ENCODE measurements at regions not wholly inside any gene's neighbourhood (a gene's known extent, or its start where the extent isn't known, plus 50 kb on each side); places are given as distances from the start of the nearest gene placed in this dataset.

- H3K4me1 Mint-ChIP-seq: no peaks in the 10 kb centered on the region
- no peak overlapping the region for H3K4me3 Mint-ChIP-seq
- no peak for DNase-seq (ENCODE audit: low spot score in 2 of 2, unreplicated experiment in 2 of 2)
- H3K36me3 Mint-ChIP-seq: no peaks in the 10 kb centered on the region
- no peak overlapping the region for H3K27ac Mint-ChIP-seq
- H3K9me3 Mint-ChIP-seq: peaks cover 17% of the 10 kb centered on the region
- H3K27me3 Mint-ChIP-seq (ENCODE audit: low read depth): no peaks in the 10 kb centered on the region
- no peak for TF ChIP-seq CTCF (IDR thresholded peaks at IDR 0.05; ENCODE audit: unreplicated experiment)
Measured at GRCh38 chrX:117768861-117769604, 347.6 kb downstream of the KLHL13 start.

GRCh38 chrX:117765211-117765610, 351.4 kb downstream of the KLHL13 start:
- H3K9me3 Mint-ChIP-seq: peaks cover 14% of the 10 kb centered on the region
- no peak for DNase-seq (ENCODE audit: low spot score in 2 of 2, unreplicated experiment in 2 of 2)
- TF ChIP-seq CTCF (IDR thresholded peaks at IDR 0.05; ENCODE audit: unreplicated experiment): no peak
- H3K4me1 Mint-ChIP-seq: no peaks in the 10 kb centered on the region
- H3K4me3 Mint-ChIP-seq: no peak overlapping the region
- H3K36me3 Mint-ChIP-seq: no peaks in the 10 kb centered on the region
- no peak overlapping the region for H3K27ac Mint-ChIP-seq
- no peaks in the 10 kb centered on the region for H3K27me3 Mint-ChIP-seq (ENCODE audit: low read depth)

- H3K27me3 Mint-ChIP-seq (ENCODE audit: low read depth): no peaks in the 10 kb centered on the region
- H3K9me3 Mint-ChIP-seq: peaks cover 31% of the 10 kb centered on the region
- no peak for TF ChIP-seq CTCF (IDR thresholded peaks at IDR 0.05; ENCODE audit: unreplicated experiment)
- no peaks in the 10 kb centered on the region for H3K4me1 Mint-ChIP-seq
- DNase-seq (ENCODE audit: low spot score in 2 of 2, unreplicated experiment in 2 of 2): no peak
- H3K36me3 Mint-ChIP-seq: no peaks in the 10 kb centered on the region
- no peak overlapping the region for H3K4me3 Mint-ChIP-seq
- no peak overlapping the region for H3K27ac Mint-ChIP-seq
Measured at GRCh38 chrX:117752745-117753144, 363.9 kb downstream of the KLHL13 start.

- H3K36me3 Mint-ChIP-seq: no peaks in the 10 kb centered on the region
- no peak overlapping the region for H3K4me3 Mint-ChIP-seq
- no peak for TF ChIP-seq CTCF (IDR thresholded peaks at IDR 0.05; ENCODE audit: unreplicated experiment)
- no peaks in the 10 kb centered on the region for H3K27me3 Mint-ChIP-seq (ENCODE audit: low read depth)
- no peaks in the 10 kb centered on the region for H3K4me1 Mint-ChIP-seq
- H3K9me3 Mint-ChIP-seq: peaks cover 40% of the 10 kb centered on the region
- no peak for DNase-seq (ENCODE audit: low spot score in 2 of 2, unreplicated experiment in 2 of 2)
- H3K27ac Mint-ChIP-seq: no peak overlapping the region
Measured at GRCh38 chrX:117751155-117751554, 365.5 kb downstream of the KLHL13 start.

GRCh38 chrX:117744958-117745357, 371.7 kb downstream of the KLHL13 start:
- H3K27ac Mint-ChIP-seq: no peak overlapping the region
- H3K9me3 Mint-ChIP-seq: peaks cover 62% of the 10 kb centered on the region
- H3K36me3 Mint-ChIP-seq: no peaks in the 10 kb centered on the region
- H3K4me3 Mint-ChIP-seq: no peak overlapping the region
- DNase-seq (ENCODE audit: low spot score in 2 of 2, unreplicated experiment in 2 of 2): no peak
- no peaks in the 10 kb centered on the region for H3K27me3 Mint-ChIP-seq (ENCODE audit: low read depth)
- TF ChIP-seq CTCF (IDR thresholded peaks at IDR 0.05; ENCODE audit: unreplicated experiment): no peak
- no peaks in the 10 kb centered on the region for H3K4me1 Mint-ChIP-seq

All from mesothelial cell of epicardium (in vitro differentiated cells).